A549 (cell line): ENCODE measurements at regions not wholly inside any gene's neighbourhood (a gene's known extent, or its start where the extent isn't known, plus 50 kb on each side); places are given as distances from the start of the nearest gene placed in this dataset.

Experiments used
- ATAC-seq, 2 experiments: fragments of 200-7000 bp in 1 of 2; fragments of >200 bp in 1 of 2; cut with Nextera tagmentation in 1 of 2; cut with Tn5 transposase in 1 of 2; 3 replicates each; pipeline versions ENCODE4 v1.8.0 to v1.9.1; 2018 to 2020; ENCODE audit warnings: mild to moderate bottlenecking in 1 of 2, moderate library complexity in 1 of 2
- CTCF ChIA-PET: fragments of 300-600 bp; sonication (Branson Sonifier 250); formaldehyde crosslinking; extraction: SDS; loops from one replicate; lab custom pipeline; 2021; ENCODE audit warnings: antibody characterized with exemption, inconsistent platforms; lab: Yijun Ruan, JAX
- POLR2A ChIA-PET: fragments of 350-600 bp; formaldehyde crosslinking; extraction: SDS; loops from one replicate; lab custom pipeline; 2021; ENCODE audit warnings: antibody characterized with exemption, inconsistent platforms; lab: Yijun Ruan, JAX
- DNase-seq, 2 experiments: peaks; one replicate each; pipeline versions ENCODE4 v3.0.0 to v3.0.0-alpha.2; 2011 to 2016; ENCODE audit warnings: low read depth in 1 of 2, low spot score in 1 of 2
- FAIRE-seq: peaks from 2 replicates; lab custom pipeline; 2011; peaks lifted over from hg19 to GRCh38; lab: Jason Lieb, UNC
- H3K27ac ChIP-seq, 2 experiments: fragments of >200 bp; sonication (Bioruptor Twin); formaldehyde crosslinking; 3 replicates each; pipeline ENCODE4 v1.5.1; 2016 to 2017
- H3K4me1 ChIP-seq: fragments of >200 bp; sonication (Bioruptor Twin); formaldehyde crosslinking; 3 replicates; pipeline ENCODE4 v1.6.1; 2016
- H3K4me2 ChIP-seq: fragments of >200 bp; sonication (Bioruptor Twin); formaldehyde crosslinking; 3 replicates; pipeline ENCODE4 v1.6.1; 2016
- H3K4me3 ChIP-seq: fragments of >200 bp; sonication (Bioruptor Twin); formaldehyde crosslinking; 3 replicates; pipeline ENCODE4 v1.5.1; 2016
- H3K9me3 ChIP-seq: fragments of >200 bp; sonication (Bioruptor Twin); formaldehyde crosslinking; 3 replicates; pipeline ENCODE4 v1.6.1; 2016
- CBX2 ChIP-seq: fragments of 200-600 bp; sonication (generic); IDR thresholded peaks from 2 replicates; pipeline ENCODE4 v1.6.1; 2016; ENCODE audit warnings: low read depth, mild to moderate bottlenecking, borderline replicate concordance
- CBX8 ChIP-seq: fragments of 200-600 bp; sonication (generic); IDR thresholded peaks from 2 replicates; pipeline ENCODE4 v1.6.1; 2016
- EHF ChIP-seq: fragments of 250-450 bp; sonication (Bioruptor Pico); IDR thresholded peaks from 2 replicates; pipeline ENCODE4 v1.5.0; 2020; ENCODE audit warnings: mild to moderate bottlenecking
- EHMT2 ChIP-seq: fragments of 200-600 bp; sonication (generic); IDR thresholded peaks from 2 replicates; pipeline ENCODE4 v1.6.1; 2016; ENCODE audit warnings: antibody characterized with exemption, low read depth, mild to moderate bottlenecking, moderate library complexity
- ESRRA ChIP-seq: fragments of 150-350 bp; IDR thresholded peaks from 2 replicates; pipeline ENCODE4 v1.6.1; 2014; ENCODE audit warnings: mild to moderate bottlenecking, low read length, borderline replicate concordance
- FOSB ChIP-seq: fragments of 250-450 bp; sonication (Bioruptor Pico); IDR thresholded peaks from 2 replicates; pipeline ENCODE4 v1.5.0; 2020; ENCODE audit warnings: mild to moderate bottlenecking, moderate library complexity
- FOSL2 ChIP-seq, 2 experiments: fragments of 450-650 bp in 1 of 2; fragments of >200 bp in 1 of 2; sonication (Bioruptor Twin) in 1 of 2; formaldehyde crosslinking; IDR thresholded peaks; 2 replicates each; pipeline versions ENCODE4 v1.5.0 to v1.6.1; 2016 to 2020; ENCODE audit warnings: mild to moderate bottlenecking in 1 of 2, moderate library complexity in 1 of 2
- GATA3 ChIP-seq: IDR thresholded peaks from 2 replicates; pipeline ENCODE4 v1.6.1; 2012; ENCODE audit warnings: borderline replicate concordance
- HDAC2 ChIP-seq: fragments of 200-600 bp; sonication (generic); IDR thresholded peaks from 2 replicates; pipeline ENCODE4 v1.6.1; 2016
- KDM1A ChIP-seq: fragments of 200-600 bp; sonication (generic); IDR thresholded peaks from 2 replicates; pipeline ENCODE4 v1.6.1; 2016; ENCODE audit warnings: low read depth, mild to moderate bottlenecking
- MAFK ChIP-seq: fragments of 450-650 bp; IDR thresholded peaks from 2 replicates; pipeline ENCODE4 v1.6.1; 2014; ENCODE audit not compliant: partially characterized antibody
- MYC ChIP-seq: IDR thresholded peaks from 2 replicates; pipeline ENCODE4 v1.6.1; 2012; ENCODE audit warnings: mild to moderate bottlenecking, inconsistent platforms, low read length, improper control_type of control experiment, borderline replicate concordance
- POLR2AphosphoS2 ChIP-seq: conservative IDR thresholded peaks from 2 replicates; pipeline ENCODE4 v1.6.1; 2012; ENCODE audit warnings: low read length, improper control_type of control experiment, inconsistent platforms
- RAD21 ChIP-seq, 2 experiments: fragments of >200 bp in 1 of 2; sonication (Bioruptor Twin) in 1 of 2; formaldehyde crosslinking in 1 of 2; IDR thresholded peaks in 1 of 2; conservative IDR thresholded peaks in 1 of 2; 2 replicates in 1 of 2; 3 replicates in 1 of 2; pipeline ENCODE4 v1.6.1; 2012 to 2018; ENCODE audit warnings: inconsistent platforms in 1 of 2
- ZC3H11A ChIP-seq: fragments of 450-650 bp; IDR thresholded peaks from 2 replicates; pipeline ENCODE4 v1.6.1; 2014; ENCODE audit warnings: antibody characterized with exemption, mild to moderate bottlenecking
- ZSCAN20 ChIP-seq: fragments of 250-450 bp; sonication (Bioruptor Pico); IDR thresholded peaks from 2 replicates; pipeline ENCODE4 v1.8.0; 2022; ENCODE audit warnings: mild to moderate bottlenecking, moderate library complexity
- WGBS: methylation state at CpG from one replicate; pipeline ENCODE4 v1.1.6; 2017; ENCODE audit errors: missing lambda C conversion rate; 5-methylcytosine and 5-hydroxymethylcytosine counted together
- TF ChIP-seq, protein P1 (sequence below): fragments of 250-450 bp; sonication (Bioruptor Pico); IDR thresholded peaks from 2 replicates; pipeline ENCODE4 v1.5.0; 2021; ENCODE audit warnings: mild to moderate bottlenecking, moderate library complexity, borderline replicate concordance
- TF ChIP-seq, protein P2 (sequence below): fragments of 250-450 bp; sonication (Bioruptor Pico); IDR thresholded peaks from 2 replicates; pipeline ENCODE4 v1.5.0; 2020; ENCODE audit warnings: low read depth, mild to moderate bottlenecking, moderate library complexity
- TF ChIP-seq, protein P3 (sequence below): fragments of >200 bp; sonication (Bioruptor Twin); formaldehyde crosslinking; IDR thresholded peaks from 3 replicates; pipeline ENCODE4 v1.6.1; 2016
- TF ChIP-seq, protein P4 (sequence below): fragments of >200 bp; sonication (Bioruptor Twin); formaldehyde crosslinking; IDR thresholded peaks from 2 replicates; pipeline ENCODE4 v1.6.1; 2016
- TF ChIP-seq, protein P5 (sequence below): fragments of >200 bp; sonication (Bioruptor Twin); formaldehyde crosslinking; IDR thresholded peaks from 3 replicates; pipeline ENCODE4 v1.5.1; 2016

DNA sequence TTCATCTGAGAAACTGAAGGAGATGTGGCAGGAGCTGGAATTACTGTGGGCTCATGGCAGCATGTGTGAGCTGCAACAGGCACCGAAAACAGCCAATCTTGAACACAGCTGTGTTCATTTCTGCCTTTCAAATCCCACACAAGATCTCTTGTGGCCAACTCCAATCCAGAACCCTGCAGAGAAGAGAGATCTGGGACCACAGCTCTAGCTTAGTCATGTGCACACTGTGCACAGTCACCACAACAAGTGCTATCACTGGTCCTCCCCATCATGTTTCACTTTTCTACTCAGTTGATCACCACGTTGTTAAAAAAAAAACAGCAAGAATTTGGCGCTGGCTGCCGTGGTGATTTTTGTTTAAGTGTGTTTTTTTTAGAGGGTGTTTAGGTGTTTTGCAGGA, 254.5 kb upstream of the ELAC2 start:
- no peaks in the 10 kb centered on the region for H3K9me3 ChIP-seq
- no peak for ATAC-seq
- no peak overlapping the region for H3K27ac ChIP-seq
- H3K4me1 ChIP-seq = no peaks in the 10 kb centered on the region
- ChIA-PET CTCF (no interaction called here), POLR2A (no interaction called here)
- no peak for FAIRE-seq
- H3K4me2 ChIP-seq = no peak overlapping the region
- WGBS = 6% methylated on average over 4 of the region's 4 CpGs
- no peak overlapping the region for H3K4me3 ChIP-seq
- TF ChIP-seq CBX8 (no peak), MYC (no peak), FOSB (no peak), MAFK (no peak), GATA3 (no peak)
- TF ChIP-seq, protein P1, sequence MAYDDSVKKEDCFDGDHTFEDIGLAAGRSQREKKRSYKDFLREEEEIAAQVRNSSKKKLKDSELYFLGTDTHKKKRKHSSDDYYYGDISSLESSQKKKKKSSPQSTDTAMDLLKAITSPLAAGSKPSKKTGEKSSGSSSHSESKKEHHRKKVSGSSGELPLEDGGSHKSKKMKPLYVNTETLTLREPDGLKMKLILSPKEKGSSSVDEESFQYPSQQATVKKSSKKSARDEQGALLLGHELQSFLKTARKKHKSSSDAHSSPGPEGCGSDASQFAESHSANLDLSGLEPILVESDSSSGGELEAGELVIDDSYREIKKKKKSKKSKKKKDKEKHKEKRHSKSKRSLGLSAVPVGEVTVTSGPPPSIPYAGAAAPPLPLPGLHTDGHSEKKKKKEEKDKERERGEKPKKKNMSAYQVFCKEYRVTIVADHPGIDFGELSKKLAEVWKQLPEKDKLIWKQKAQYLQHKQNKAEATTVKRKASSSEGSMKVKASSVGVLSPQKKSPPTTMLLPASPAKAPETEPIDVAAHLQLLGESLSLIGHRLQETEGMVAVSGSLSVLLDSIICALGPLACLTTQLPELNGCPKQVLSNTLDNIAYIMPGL = no peak
- TF ChIP-seq, protein P2, sequence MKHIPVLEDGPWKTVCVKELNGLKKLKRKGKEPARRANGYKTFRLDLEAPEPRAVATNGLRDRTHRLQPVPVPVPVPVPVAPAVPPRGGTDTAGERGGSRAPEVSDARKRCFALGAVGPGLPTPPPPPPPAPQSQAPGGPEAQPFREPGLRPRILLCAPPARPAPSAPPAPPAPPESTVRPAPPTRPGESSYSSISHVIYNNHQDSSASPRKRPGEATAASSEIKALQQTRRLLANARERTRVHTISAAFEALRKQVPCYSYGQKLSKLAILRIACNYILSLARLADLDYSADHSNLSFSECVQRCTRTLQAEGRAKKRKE = no peak
- TF ChIP-seq, protein P3, sequence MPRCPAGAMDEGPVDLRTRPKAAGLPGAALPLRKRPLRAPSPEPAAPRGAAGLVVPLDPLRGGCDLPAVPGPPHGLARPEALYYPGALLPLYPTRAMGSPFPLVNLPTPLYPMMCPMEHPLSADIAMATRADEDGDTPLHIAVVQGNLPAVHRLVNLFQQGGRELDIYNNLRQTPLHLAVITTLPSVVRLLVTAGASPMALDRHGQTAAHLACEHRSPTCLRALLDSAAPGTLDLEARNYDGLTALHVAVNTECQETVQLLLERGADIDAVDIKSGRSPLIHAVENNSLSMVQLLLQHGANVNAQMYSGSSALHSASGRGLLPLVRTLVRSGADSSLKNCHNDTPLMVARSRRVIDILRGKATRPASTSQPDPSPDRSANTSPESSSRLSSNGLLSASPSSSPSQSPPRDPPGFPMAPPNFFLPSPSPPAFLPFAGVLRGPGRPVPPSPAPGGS = no peak
- DNase-seq = no peak

DNA sequence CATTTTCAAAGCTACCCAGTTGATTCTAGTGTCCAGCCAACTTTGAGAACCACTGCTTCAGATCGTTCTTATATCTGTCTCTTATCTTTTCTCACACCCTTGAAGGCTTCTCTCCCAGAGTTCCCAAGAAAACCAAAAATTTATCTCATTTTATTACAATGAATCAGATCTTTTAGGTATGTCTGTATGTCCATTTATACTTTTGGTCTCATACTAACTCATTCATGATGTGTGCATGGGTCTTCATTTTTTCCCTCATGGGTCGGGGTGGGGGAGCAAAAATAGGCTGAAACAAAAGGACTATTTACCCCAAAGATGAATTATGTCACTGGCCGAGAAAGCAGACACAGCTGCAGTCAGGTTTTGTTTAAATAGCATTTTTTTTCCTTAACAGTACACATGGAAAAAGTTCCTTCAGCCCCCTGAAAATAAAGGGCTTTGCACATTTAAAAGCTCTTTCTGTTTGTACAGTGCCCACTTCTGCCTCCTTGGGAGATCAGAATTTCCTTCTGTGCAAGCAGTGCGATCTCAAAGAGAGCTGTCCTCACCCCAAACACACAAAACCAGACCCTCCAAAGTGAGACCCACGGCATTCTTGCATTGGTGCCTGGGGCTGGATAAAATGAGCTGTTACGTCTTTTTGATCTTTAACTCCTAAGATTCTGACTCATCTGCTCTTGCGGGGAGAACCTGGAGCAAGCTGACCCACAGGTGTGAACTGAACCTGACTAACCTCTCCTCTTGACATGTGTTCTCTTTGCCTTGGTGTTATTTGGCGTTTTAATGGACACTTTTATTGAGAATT, 251.2 kb upstream of the ELAC2 start:
- TF ChIP-seq POLR2AphosphoS2 (no peak), RAD21 (conservative IDR thresholded peaks at IDR 0.05 in 1 of 2, IDR thresholded peaks at IDR 0.05 in 1 of 2) (no peak), ESRRA (no peak), ZSCAN20 (no peak), EHMT2 (no peak), HDAC2 (no peak), FOSL2 (IDR thresholded peaks at IDR 0.05) (no peak), FOSL2 (CRISPR knock-in tag; IDR thresholded peaks at IDR 0.05) (no peak), KDM1A (no peak), ZC3H11A (no peak), EHF (CRISPR knock-in tag) (no peak), CBX2 (no peak)
- TF ChIP-seq, protein P4, sequence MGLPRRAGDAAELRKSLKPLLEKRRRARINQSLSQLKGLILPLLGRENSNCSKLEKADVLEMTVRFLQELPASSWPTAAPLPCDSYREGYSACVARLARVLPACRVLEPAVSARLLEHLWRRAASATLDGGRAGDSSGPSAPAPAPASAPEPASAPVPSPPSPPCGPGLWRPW = no peak
- TF ChIP-seq, protein P5, sequence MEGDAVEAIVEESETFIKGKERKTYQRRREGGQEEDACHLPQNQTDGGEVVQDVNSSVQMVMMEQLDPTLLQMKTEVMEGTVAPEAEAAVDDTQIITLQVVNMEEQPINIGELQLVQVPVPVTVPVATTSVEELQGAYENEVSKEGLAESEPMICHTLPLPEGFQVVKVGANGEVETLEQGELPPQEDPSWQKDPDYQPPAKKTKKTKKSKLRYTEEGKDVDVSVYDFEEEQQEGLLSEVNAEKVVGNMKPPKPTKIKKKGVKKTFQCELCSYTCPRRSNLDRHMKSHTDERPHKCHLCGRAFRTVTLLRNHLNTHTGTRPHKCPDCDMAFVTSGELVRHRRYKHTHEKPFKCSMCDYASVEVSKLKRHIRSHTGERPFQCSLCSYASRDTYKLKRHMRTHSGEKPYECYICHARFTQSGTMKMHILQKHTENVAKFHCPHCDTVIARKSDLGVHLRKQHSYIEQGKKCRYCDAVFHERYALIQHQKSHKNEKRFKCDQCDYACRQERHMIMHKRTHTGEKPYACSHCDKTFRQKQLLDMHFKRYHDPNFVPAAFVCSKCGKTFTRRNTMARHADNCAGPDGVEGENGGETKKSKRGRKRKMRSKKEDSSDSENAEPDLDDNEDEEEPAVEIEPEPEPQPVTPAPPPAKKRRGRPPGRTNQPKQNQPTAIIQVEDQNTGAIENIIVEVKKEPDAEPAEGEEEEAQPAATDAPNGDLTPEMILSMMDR = no peak
- TF ChIP-seq, all 56 proteins: peak for 0
- no peak overlapping the region for H3K4me2 ChIP-seq
- no peaks in the 10 kb centered on the region for H3K9me3 ChIP-seq
- FAIRE-seq (no peak), ATAC-seq (no peak), DNase-seq (no peak)
- no peak overlapping the region for H3K4me3 ChIP-seq
- POLR2A ChIA-PET = no interaction called here
- no peaks in the 10 kb centered on the region for H3K4me1 ChIP-seq
- CTCF ChIA-PET = interaction anchor here (1.3 kb wide), 1 partner anchor 14 kb away, joined by 3 read pairs; no protein-coding TSS in a partner anchor
- H3K27ac ChIP-seq = no peak overlapping the region
- WGBS = 5% methylated on average over 8 of the region's 8 CpGs
